ENCODE measurements at regions not wholly inside any gene's neighbourhood (a gene's known extent, or its start where the extent isn't known, plus 50 kb on each side); places are given as distances from the start of the nearest gene placed in this dataset.

- Histone ChIP-seq H3K9me3 (ENCODE audit: severe bottlenecking) (no peaks in the 10 kb centered on the region), H3K36me3 (no peaks in the 10 kb centered on the region), H3K4me3 (ENCODE audit: low read depth, low read length) (no peak overlapping the region), H3K27me3 (ENCODE audit: insufficient read depth, low read depth, severe bottlenecking) (no peaks in the 10 kb centered on the region), H3K27ac (no peak overlapping the region)
- DNase-seq = no peak
- TF ChIP-seq CTCF (IDR thresholded peaks at IDR 0.05; ENCODE audit: low read depth, low read length) = no peak
Measured at GRCh38 chr11:91796999-91797398, 427.6 kb upstream of the FAT3 start.

GRCh38 chr11:91795139-91795887 is 429.3 kb upstream of the FAT3 start:
- Histone ChIP-seq H3K4me3 (ENCODE audit: low read depth, low read length) (no peak overlapping the region), H3K36me3 (no peaks in the 10 kb centered on the region), H3K9me3 (ENCODE audit: severe bottlenecking) (no peaks in the 10 kb centered on the region), H3K27me3 (ENCODE audit: insufficient read depth, low read depth, severe bottlenecking) (no peaks in the 10 kb centered on the region), H3K27ac (no peak overlapping the region)
- no peak for TF ChIP-seq CTCF (IDR thresholded peaks at IDR 0.05; ENCODE audit: low read depth, low read length)
- DNase-seq = no peak

GRCh38 chr11:91794146-91794545 is 430.5 kb upstream of the FAT3 start:
- Histone ChIP-seq H3K9me3 (ENCODE audit: severe bottlenecking) (no peaks in the 10 kb centered on the region), H3K4me3 (ENCODE audit: low read depth, low read length) (no peak overlapping the region), H3K27me3 (ENCODE audit: insufficient read depth, low read depth, severe bottlenecking) (no peaks in the 10 kb centered on the region), H3K36me3 (no peaks in the 10 kb centered on the region), H3K27ac (no peak overlapping the region)
- DNase-seq = no peak
- no peak for TF ChIP-seq CTCF (IDR thresholded peaks at IDR 0.05; ENCODE audit: low read depth, low read length)

- no peak for DNase-seq
- Histone ChIP-seq H3K4me3 (ENCODE audit: low read depth, low read length) (no peak overlapping the region), H3K27ac (no peak overlapping the region), H3K9me3 (ENCODE audit: severe bottlenecking) (no peaks in the 10 kb centered on the region), H3K36me3 (no peaks in the 10 kb centered on the region), H3K27me3 (ENCODE audit: insufficient read depth, low read depth, severe bottlenecking) (no peaks in the 10 kb centered on the region)
- TF ChIP-seq CTCF (IDR thresholded peaks at IDR 0.05; ENCODE audit: low read depth, low read length) = no peak
Measured at GRCh38 chr11:91792779-91793262, 431.8 kb upstream of the FAT3 start.

- no peak for DNase-seq
- Histone ChIP-seq H3K27me3 (ENCODE audit: insufficient read depth, low read depth, severe bottlenecking) (no peaks in the 10 kb centered on the region), H3K36me3 (no peaks in the 10 kb centered on the region), H3K4me3 (ENCODE audit: low read depth, low read length) (no peak overlapping the region), H3K9me3 (ENCODE audit: severe bottlenecking) (no peaks in the 10 kb centered on the region), H3K27ac (no peak overlapping the region)
- no peak for TF ChIP-seq CTCF (IDR thresholded peaks at IDR 0.05; ENCODE audit: low read depth, low read length)
Measured at GRCh38 chr11:91791171-91791468, 433.5 kb upstream of the FAT3 start.

Measured in WERI-Rb-1 (cell line).